ENCODE measurements at regions not wholly inside any gene's neighbourhood (a gene's known extent, or its start where the extent isn't known, plus 50 kb on each side); places are given as distances from the start of the nearest gene placed in this dataset.

DNA sequence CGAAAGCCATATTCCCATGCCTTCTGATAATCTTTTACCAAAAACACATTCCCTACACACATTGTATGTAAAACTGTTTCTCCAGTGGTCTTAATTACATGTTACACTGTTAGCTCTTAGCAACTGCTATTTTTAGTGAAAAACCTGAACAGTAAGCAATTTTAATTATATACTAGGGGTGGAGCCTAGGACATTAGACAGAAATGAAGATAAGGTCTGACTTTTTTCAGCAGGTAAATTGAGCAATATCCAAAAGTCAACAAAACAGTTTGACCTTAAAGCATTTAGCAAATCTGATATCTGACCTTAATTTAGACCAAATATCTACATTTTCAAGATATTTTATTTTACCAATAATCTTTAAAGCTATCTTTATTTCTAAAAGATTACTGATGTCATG is 60.2 kb downstream of the PDE6H start:
- DNase-seq: no peak

DNA sequence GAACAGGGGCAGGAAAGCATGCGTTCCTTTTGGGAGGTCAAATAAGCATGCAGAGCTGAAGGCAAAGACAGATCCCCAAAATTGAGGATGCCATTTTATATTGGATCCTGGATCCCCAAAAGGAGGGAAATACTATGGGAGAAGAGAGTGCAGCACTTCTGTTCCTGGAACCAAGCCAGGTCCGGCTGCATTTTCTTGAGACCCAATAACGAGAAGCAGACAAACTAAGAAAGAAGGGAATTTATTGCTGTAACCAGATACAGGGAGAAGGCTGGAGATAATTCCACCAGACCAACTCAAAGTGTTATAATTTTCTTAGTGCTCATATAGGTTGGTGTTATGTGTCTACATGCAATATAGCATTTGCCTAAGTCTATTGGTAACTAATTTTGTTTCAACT is 60.8 kb downstream of the PDE6H start:
- DNase-seq: no peak

- no peak for DNase-seq
Measured at GRCh38 chr12:15035185-15035584, 62.3 kb downstream of the PDE6H start.

GRCh38 chr12:15037091-15037687 is 64.3 kb downstream of the PDE6H start:
- DNase-seq: no peak

DNA sequence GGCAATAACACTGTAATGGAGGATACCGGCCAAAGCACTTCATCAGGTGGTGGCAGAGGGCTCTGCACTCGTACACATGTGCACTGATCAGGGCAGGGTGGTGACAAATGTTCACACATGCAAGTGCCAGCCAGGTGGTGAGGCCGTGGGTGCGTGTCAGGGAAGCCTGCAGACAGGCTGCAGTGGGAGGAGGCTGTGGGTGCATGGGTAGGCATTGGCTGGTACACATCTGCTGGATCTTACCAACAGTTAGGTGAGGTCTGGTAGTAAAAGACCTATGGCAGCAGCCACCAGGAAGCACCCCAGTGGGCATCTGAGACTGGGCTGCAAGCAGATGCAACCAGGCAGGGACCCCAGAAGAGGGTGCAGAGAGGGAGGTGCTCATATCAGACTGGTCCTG is 65.3 kb downstream of the PDE6H start:
- no peak for DNase-seq

DNA sequence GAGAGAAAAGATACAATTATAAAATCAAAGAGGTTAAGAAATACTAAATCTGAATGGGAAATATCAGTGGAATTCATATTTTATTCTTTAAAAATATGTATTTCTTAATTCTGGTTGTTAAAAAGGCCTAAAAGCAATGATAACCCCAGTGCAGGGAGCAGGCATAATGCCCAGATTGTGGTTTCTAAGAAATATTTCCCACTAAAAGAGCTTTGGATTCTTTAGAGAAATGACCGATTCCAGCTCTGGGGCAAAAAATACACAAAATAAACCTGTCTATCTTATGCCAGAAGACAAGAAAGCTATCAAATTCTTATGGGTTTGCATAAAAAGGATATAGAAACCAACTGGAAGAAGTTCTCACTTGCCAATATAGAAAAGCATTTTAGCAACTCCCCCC is 71.6 kb downstream of the PDE6H start:
- no peak for DNase-seq

- DNase-seq: no peak
Measured at GRCh38 chr12:15045451-15045850, 72.6 kb downstream of the PDE6H start.

DNA sequence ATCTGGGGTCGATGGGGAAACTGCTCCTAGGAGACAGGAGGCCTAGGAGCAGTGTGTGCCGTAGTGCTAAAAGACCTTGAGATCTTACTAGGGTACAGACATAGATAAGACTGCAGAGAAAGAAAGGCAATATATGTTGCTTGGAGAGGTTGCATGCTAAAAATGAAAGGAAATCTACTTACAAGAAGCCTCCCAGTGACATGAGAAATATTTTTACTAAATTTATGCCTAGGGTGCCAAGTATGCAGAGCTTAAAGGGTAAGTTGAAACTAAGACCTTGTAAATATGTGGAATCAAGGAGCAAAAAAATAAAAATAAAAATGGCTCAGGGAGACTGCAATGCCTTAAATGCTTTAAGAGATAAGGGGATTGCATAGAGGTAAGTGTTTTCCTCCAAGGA is 74.8 kb downstream of the PDE6H start:
- DNase-seq: no peak

DNA sequence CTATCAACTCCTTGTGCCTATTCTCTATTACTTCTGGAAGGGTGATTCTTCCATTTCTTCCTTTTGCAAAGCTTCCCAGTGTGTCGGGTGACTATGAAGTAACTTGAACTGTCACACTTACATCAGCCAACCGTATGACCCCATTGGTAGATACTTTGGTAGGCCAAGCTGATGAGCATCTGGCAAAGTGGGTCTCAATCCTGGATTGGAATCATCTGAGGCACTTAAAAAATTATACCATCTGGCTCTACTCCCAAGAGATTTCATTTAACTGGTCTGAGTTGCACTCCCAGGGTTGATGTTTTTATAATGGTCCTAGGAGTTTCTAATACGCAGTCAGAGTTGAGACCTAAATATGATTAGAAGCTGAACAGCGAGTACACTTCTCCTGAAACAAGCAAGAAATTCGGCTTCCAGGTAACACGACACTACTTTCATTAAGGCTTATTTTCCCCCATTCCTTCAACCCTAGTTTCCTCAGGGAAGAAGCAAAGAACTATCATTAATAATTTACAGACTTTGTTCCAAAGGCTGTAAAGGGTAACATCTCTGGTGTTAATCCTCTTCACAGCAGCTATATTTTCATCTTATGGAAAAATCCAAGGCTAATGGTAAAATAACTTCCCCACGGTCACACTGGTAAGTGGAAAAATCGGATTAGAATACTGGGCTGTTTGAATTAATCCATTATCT is 76.8 kb downstream of the PDE6H start:
- no peak for DNase-seq

DNA sequence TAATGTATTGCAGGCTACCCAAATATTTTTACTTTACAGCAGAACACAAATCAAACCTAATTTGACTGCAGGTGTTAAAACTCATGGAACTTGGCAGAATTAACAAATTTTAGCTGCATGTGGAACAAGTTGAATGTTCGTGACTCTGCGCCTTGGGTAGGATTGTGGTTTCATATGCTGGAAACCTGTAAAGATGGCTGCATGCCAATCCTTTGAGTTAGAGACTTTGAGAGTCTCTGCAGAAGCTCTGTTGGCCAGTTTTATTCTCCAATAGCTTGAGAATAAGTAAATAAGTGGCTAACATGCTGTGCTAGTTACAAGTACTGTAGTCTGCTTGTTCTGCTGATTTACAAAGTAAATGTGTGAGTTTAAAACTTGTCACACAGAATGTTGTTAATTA is 77.8 kb downstream of the PDE6H start:
- peak in 1 of 5 donors; percentile 5 for DNase-seq

DNA sequence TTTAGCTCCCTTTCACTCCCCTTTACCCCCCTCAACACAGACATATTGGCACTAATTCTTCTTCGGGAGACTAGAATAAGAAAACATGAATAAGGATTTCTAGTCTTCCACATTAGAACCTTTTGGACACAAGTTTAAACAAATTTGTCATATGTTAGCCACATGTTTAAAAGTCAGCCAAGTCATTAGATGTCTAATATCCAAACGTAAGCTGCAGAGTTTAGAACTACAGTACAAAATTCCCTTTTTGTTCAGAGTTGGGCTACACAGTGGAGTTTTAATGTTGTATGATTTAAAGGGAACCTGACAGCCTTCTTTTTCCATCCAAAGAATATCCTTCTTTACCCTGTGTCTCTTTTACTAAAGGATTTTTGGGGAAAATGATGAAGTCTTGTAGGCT is 79.8 kb downstream of the PDE6H start:
- no peak for DNase-seq

DNA sequence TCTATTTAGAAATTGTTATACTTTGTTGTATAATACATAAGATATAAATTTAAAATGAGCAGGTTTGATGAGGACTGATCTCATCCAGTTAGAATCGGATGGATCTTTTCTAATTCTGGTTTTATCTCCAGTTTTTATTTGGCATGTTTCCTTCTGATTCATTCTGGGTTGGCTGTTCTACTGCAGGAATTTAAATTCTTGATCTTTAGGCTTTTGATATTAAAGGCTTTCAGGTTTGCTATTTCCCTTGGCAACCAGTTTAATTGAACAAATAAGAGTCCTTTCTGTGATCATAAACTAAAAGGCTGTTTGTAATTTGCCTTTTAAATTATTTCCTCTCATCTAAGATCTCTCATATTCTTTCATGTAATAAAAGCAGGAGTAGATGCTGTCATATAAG is 83.4 kb downstream of the PDE6H start:
- DNase-seq: no peak

Measured in T-helper 1 cell (primary cell).